Prostate gland (tissue), 2 donors: ENCODE measurements at regions not wholly inside any gene's neighbourhood (a gene's known extent, or its start where the extent isn't known, plus 50 kb on each side); places are given as distances from the start of the nearest gene placed in this dataset.

ENCODE experiments used
- DNase-seq: peaks from one replicate; pipeline ENCODE4 v3.0.0-alpha.2; 2019; ENCODE audit warnings: low spot score
- H3K27ac ChIP-seq, 2 donors: fragments of 200-600 bp; sonication (generic); 2 replicates each; pipeline ENCODE4 v1.5.1; 2017 to 2019
- H3K27me3 ChIP-seq: fragments of 200-600 bp; sonication (generic); replicated peaks from 2 replicates; pipeline ENCODE4 v1.5.1; 2019; ENCODE audit not compliant: insufficient read depth
- H3K36me3 ChIP-seq, 2 donors: fragments of 200-600 bp; sonication (generic); 1 replicate in 1 of 2; 2 replicates in 1 of 2; pipeline versions ENCODE4 v1.5.1 to v1.8.1; 2017 to 2019
- H3K4me1 ChIP-seq: fragments of 200-600 bp; sonication (generic); replicated peaks from 2 replicates; pipeline ENCODE4 v1.5.1; 2019
- H3K4me3 ChIP-seq, 2 donors: fragments of 200-600 bp; sonication (generic); 2 replicates each; pipeline ENCODE4 v1.5.1; 2017 to 2019
- H3K9me3 ChIP-seq: fragments of 200-600 bp; sonication (generic); 2 replicates; pipeline ENCODE4 v1.5.1; 2017
- CTCF ChIP-seq, 4 experiments: fragments of 200-600 bp in 2 of 4; fragments of 450-650 bp in 2 of 4; sonication (generic) in 2 of 4; IDR thresholded peaks; 1 replicate in 3 of 4; 2 replicates in 1 of 4; pipeline ENCODE4 v1.5.1; 2016 to 2019; ENCODE audit warnings: antibody characterized with exemption in 4 of 4, mild to moderate bottlenecking in 2 of 4, moderate library complexity in 2 of 4
- POLR2A ChIP-seq: fragments of 450-650 bp; IDR thresholded peaks from one replicate; pipeline ENCODE4 v1.6.1; 2016; ENCODE audit warnings: antibody characterized with exemption, mild to moderate bottlenecking
- POLR2AphosphoS5 ChIP-seq: sonication (generic); formaldehyde crosslinking; IDR thresholded peaks from one replicate; pipeline ENCODE4 v1.6.1; 2017; ENCODE audit warnings: antibody characterized with exemption
- WGBS: methylation state at CpG from one replicate; pipeline ENCODE4 v1.1.5; 2018; 5-methylcytosine and 5-hydroxymethylcytosine counted together
- intact Hi-C: fragments of 100-400 bp; cut with DNase I; formaldehyde crosslinking; loops from one replicate; pipeline ENCODE4 v1.14.2; 2022

DNA sequence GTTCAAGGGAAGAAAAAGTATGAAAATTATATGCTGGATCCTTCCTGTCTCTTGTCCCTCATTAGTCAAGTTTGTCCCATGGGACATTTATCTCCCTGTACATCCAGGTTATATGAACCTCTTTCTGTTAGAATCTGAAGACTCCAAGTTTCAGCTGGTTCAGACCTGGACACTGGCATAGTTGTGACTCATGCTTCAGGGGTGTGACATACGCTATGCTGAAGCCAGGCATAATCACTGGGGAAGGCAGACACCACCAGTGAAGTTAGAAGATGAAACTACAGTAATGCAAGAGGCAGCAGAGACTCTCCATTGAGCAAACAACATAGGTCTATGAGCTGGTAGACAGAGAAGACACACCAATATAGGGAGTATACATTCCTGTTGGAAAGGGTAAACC lies 269.7 kb upstream of the SLC8A1 start:
- Histone ChIP-seq H3K4me1 (peaks cover 4% of the 10 kb centered on the region), H3K27me3 (no peaks in the 10 kb centered on the region), H3K36me3 (no peaks in the 10 kb centered on the region), H3K9me3 (no peaks in the 10 kb centered on the region), H3K27ac (no peak overlapping the region), H3K4me3 (no peak overlapping the region)
- intact Hi-C loops: no loop called here
- no peak for TF ChIP-seq POLR2AphosphoS5
- TF ChIP-seq CTCF (IDR thresholded peaks at IDR 0.05): no peak
- TF ChIP-seq POLR2A: no peak
- 87% methylated on average over 1 of the region's 1 CpG for WGBS
- no peak for DNase-seq

GRCh38 chr2:40723194-40723593 lies 271.3 kb upstream of the SLC8A1 start:
- no peaks in the 10 kb centered on the region for H3K27me3 ChIP-seq
- no peak for TF ChIP-seq POLR2AphosphoS5
- no peak for TF ChIP-seq CTCF (IDR thresholded peaks at IDR 0.05)
- DNase-seq: no peak
- WGBS: 43% methylated on average over 1 of the region's 1 CpG
- H3K36me3 ChIP-seq: no peaks in the 10 kb centered on the region
- intact Hi-C loops: no loop called here
- H3K4me1 ChIP-seq: peaks cover 4% of the 10 kb centered on the region
- no peak overlapping the region for H3K4me3 ChIP-seq
- H3K9me3 ChIP-seq: no peaks in the 10 kb centered on the region
- H3K27ac ChIP-seq: no peak overlapping the region

DNA sequence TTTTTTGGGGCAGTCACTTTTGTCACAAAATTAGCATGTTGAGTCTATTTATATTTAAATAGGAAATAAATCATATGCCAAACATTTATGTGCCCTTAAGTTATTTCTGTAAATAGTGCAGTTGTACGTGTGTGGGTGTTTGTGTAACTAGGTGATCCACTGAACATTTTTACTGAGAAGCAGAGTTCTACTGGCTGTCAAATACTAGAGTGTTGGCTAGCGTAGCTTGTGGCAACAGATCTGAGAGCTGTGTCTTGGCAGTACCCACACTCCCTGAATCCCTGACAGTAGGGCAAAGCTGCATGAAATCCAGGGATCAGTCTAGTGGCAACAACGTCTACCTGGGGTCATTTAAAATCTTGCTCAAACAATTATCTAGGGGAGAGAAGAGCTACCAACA lies 273.1 kb upstream of the SLC8A1 start:
- H3K27ac ChIP-seq: no peak overlapping the region
- no peak overlapping the region for H3K4me3 ChIP-seq
- DNase-seq: no peak
- intact Hi-C loops: no loop called here
- no peaks in the 10 kb centered on the region for H3K36me3 ChIP-seq
- peaks cover 4% of the 10 kb centered on the region for H3K4me1 ChIP-seq
- WGBS: 16% methylated on average over 3 of the region's 3 CpGs
- H3K27me3 ChIP-seq: no peaks in the 10 kb centered on the region
- no peaks in the 10 kb centered on the region for H3K9me3 ChIP-seq
- no peak for TF ChIP-seq POLR2A
- peak; percentile 53 for TF ChIP-seq POLR2AphosphoS5
- TF ChIP-seq CTCF (IDR thresholded peaks at IDR 0.05): no peak

- no peaks in the 10 kb centered on the region for H3K9me3 ChIP-seq
- H3K27me3 ChIP-seq: no peaks in the 10 kb centered on the region
- TF ChIP-seq POLR2A: no peak
- no peak for TF ChIP-seq POLR2AphosphoS5
- no peak for TF ChIP-seq CTCF (IDR thresholded peaks at IDR 0.05)
- no peak for DNase-seq
- H3K27ac ChIP-seq: no peak overlapping the region
- intact Hi-C loops: no loop called here
- no peaks in the 10 kb centered on the region for H3K36me3 ChIP-seq
- 74% methylated on average over 2 of the region's 2 CpGs for WGBS
- H3K4me1 ChIP-seq: peaks cover 4% of the 10 kb centered on the region
- H3K4me3 ChIP-seq: no peak overlapping the region
Measured at GRCh38 chr2:40725950-40726349, 274.1 kb upstream of the SLC8A1 start.

GRCh38 chr2:40734797-40735196 lies 282.9 kb upstream of the SLC8A1 start:
- no peak for DNase-seq
- H3K4me1 ChIP-seq: no peaks in the 10 kb centered on the region
- H3K27me3 ChIP-seq: no peaks in the 10 kb centered on the region
- TF ChIP-seq POLR2AphosphoS5: no peak
- TF ChIP-seq POLR2A: no peak
- TF ChIP-seq CTCF (IDR thresholded peaks at IDR 0.05): no peak
- H3K36me3 ChIP-seq: no peaks in the 10 kb centered on the region
- intact Hi-C loops: no loop called here
- no peaks in the 10 kb centered on the region for H3K9me3 ChIP-seq
- no peak overlapping the region for H3K4me3 ChIP-seq
- WGBS: 84% methylated on average over 2 of the region's 2 CpGs
- H3K27ac ChIP-seq: no peak overlapping the region
